ENCODE measurements at regions not wholly inside any gene's neighbourhood (a gene's known extent, or its start where the extent isn't known, plus 50 kb on each side); places are given as distances from the start of the nearest gene placed in this dataset.

DNA sequence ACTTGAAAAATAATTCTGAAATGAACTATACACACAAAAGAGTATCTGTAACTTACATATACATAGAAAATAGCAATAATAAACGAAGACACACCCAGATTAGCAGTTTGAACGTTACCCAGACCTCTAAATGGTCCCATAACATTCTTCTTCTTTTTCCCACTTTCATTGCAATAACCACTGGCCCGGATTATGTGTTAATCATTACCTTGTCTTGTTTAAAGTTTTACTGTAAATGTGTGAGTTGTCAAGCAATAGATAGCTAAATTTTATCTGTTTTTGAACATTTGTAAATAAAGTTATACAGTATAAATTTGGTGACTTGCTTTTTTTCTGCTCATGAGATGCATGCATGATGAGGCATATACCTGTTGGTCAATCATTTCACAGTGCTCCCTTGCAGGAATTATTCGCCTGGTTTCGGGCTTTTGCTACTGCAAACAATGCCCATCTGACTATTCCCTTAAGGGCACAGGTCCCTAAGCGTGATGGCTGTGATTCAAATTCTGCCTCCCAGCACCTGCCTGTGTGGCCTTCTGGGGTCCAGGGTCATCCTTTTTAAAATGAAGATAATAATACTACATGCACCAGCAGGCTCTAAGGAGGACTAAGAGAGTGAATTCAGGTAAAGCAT is 66.1 kb downstream of the GADD45G start:
- H3K27me3 ChIP-seq, result no peaks in the 10 kb centered on the region
- no peak overlapping the region for H3K4me3 ChIP-seq
- H3K9me3 ChIP-seq, result no peaks in the 10 kb centered on the region
- in situ Hi-C loops (cut with MboI; ENCODE audit: low pct_ligation_motif_present in 1 of 4, low pct_unique_long_range_greater_than_20kb in 1 of 4, low sequenced_read_pairs in 3 of 4) (no loop called here), intact Hi-C loops (cut with DNase I; ENCODE audit: low total_unique reads) (no loop called here)
- DNase-seq, result no peak
- 48 to 60% methylated on average over 5 to 6 of the region's 6 CpGs for WGBS, 2 donors (ENCODE audit: low coverage in 1 of 2)
- TF ChIP-seq POLR2AphosphoS5 (IDR thresholded peaks at IDR 0.05) (no peak), CTCF (IDR thresholded peaks at IDR 0.05) (no peak), EP300 (IDR thresholded peaks at IDR 0.05; ENCODE audit: low read depth) (no peak), POLR2A (IDR thresholded peaks at IDR 0.05) (no peak)
- no peaks in the 10 kb centered on the region for H3K36me3 ChIP-seq
- peaks cover 6 to 45% (median 38%) of the 10 kb centered on the region in 4 donors for H3K4me1 ChIP-seq
- H3K27ac ChIP-seq, result peak overlapping the region in 3 of 4 donors; percentile 30 to 61 (median 59)

GRCh38 chr9:89674667-89675057 is 69.8 kb downstream of the GADD45G start:
- TF ChIP-seq POLR2A (IDR thresholded peaks at IDR 0.05), result no peak
- no peak for TF ChIP-seq CTCF (IDR thresholded peaks at IDR 0.05)
- no peak for TF ChIP-seq EP300 (IDR thresholded peaks at IDR 0.05; ENCODE audit: low read depth)
- TF ChIP-seq POLR2AphosphoS5 (IDR thresholded peaks at IDR 0.05), result no peak
- no peaks in the 10 kb centered on the region for H3K36me3 ChIP-seq
- H3K27me3 ChIP-seq, result no peaks in the 10 kb centered on the region
- H3K27ac ChIP-seq, result peak overlapping the region in 2 of 4 donors; percentile 28 to 54
- DNase-seq, result no peak
- WGBS, 2 donors (ENCODE audit: low coverage in 1 of 2), result 79 to 88% methylated on average over 3 to 4 of the region's 4 CpGs
- H3K4me3 ChIP-seq, result no peak overlapping the region
- H3K4me1 ChIP-seq, result peaks cover 6 to 47% (median 34%) of the 10 kb centered on the region in 4 donors
- H3K9me3 ChIP-seq, result no peaks in the 10 kb centered on the region
- intact Hi-C loops (cut with DNase I; ENCODE audit: low total_unique reads), result no loop called here
- in situ Hi-C loops (cut with MboI; ENCODE audit: low pct_ligation_motif_present in 1 of 4, low pct_unique_long_range_greater_than_20kb in 1 of 4, low sequenced_read_pairs in 3 of 4), result no loop called here

- H3K27ac ChIP-seq, result peak overlapping the region in 3 of 4 donors; percentile 28 to 54 (median 36)
- intact Hi-C loops (cut with DNase I; ENCODE audit: low total_unique reads) (no loop called here), in situ Hi-C loops (cut with MboI; ENCODE audit: low pct_ligation_motif_present in 1 of 4, low pct_unique_long_range_greater_than_20kb in 1 of 4, low sequenced_read_pairs in 3 of 4) (no loop called here)
- no peaks in the 10 kb centered on the region for H3K9me3 ChIP-seq
- peaks cover 6 to 42% (median 30%) of the 10 kb centered on the region in 4 donors for H3K4me1 ChIP-seq
- H3K4me3 ChIP-seq, result no peak overlapping the region
- whole genome bisulfite sequencing, 2 donors (ENCODE audit: low coverage in 1 of 2), result 34% methylated on average over 14 of the region's 15 CpGs; no CpG with 5 or more reads in 1 of the 2 donors
- DNase-seq, result peak; percentile 51
- TF ChIP-seq POLR2A (IDR thresholded peaks at IDR 0.05), result no peak
- no peak for TF ChIP-seq POLR2AphosphoS5 (IDR thresholded peaks at IDR 0.05)
- no peak for TF ChIP-seq EP300 (IDR thresholded peaks at IDR 0.05; ENCODE audit: low read depth)
- peak in 2 of 5 experiments; percentile 7 to 12 for TF ChIP-seq CTCF (IDR thresholded peaks at IDR 0.05)
- H3K27me3 ChIP-seq, result no peaks in the 10 kb centered on the region
- no peaks in the 10 kb centered on the region for H3K36me3 ChIP-seq
These were observed 70.4 kb downstream of the GADD45G start for GRCh38 chr9:89675058-89675742.

GRCh38 chr9:89676281-89676680 is 71.5 kb downstream of the GADD45G start:
- Histone ChIP-seq H3K36me3 (no peaks in the 10 kb centered on the region), H3K27ac (peak overlapping the region in 3 of 4 donors; percentile 3 to 54 (median 36))
- DNase-seq, result peak; percentile 77

More at GRCh38 chr9:89676281-89676680, 71.5 kb downstream of the GADD45G start:
- no peak overlapping the region for H3K4me3 ChIP-seq
- intact Hi-C loops (cut with DNase I; ENCODE audit: low total_unique reads), result no loop called here
- in situ Hi-C loops (cut with MboI; ENCODE audit: low pct_ligation_motif_present in 1 of 4, low pct_unique_long_range_greater_than_20kb in 1 of 4, low sequenced_read_pairs in 3 of 4), result no loop called here
- H3K4me1 ChIP-seq, result peaks cover 6 to 37% (median 26%) of the 10 kb centered on the region in 4 donors
- TF ChIP-seq POLR2AphosphoS5 (IDR thresholded peaks at IDR 0.05) (peak; percentile 62 to 76 (median 69)), CTCF (IDR thresholded peaks at IDR 0.05) (no peak), EP300 (IDR thresholded peaks at IDR 0.05; ENCODE audit: low read depth) (no peak)
- no peaks in the 10 kb centered on the region for H3K27me3 ChIP-seq
- 45% methylated on average over 16 of the region's 22 CpGs; no CpG with 5 or more reads in 1 of the 2 donors for WGBS, 2 donors (ENCODE audit: low coverage in 1 of 2)
- H3K9me3 ChIP-seq, result no peaks in the 10 kb centered on the region
